SK-N-SH (cell line): ENCODE measurements at regions not wholly inside any gene's neighbourhood (a gene's known extent, or its start where the extent isn't known, plus 50 kb on each side); places are given as distances from the start of the nearest gene placed in this dataset.

Experiments used
- CTCF ChIA-PET: fragments of 300-600, 350-600 bp; formaldehyde crosslinking; extraction: SDS; loops from one replicate; lab custom pipeline; 2021; lab: Yijun Ruan, JAX
- POLR2A ChIA-PET: fragments of 350-600 bp; sonication (Branson Sonifier 250); formaldehyde crosslinking; extraction: SDS; loops from one replicate; lab custom pipeline; 2020; ENCODE audit warnings: antibody characterized with exemption, inconsistent platforms; lab: Yijun Ruan, JAX
- DNase-seq: peaks from one replicate; pipeline ENCODE4 v3.0.0; 2012
- H2AFZ ChIP-seq: fragments of 200-600 bp; sonication (generic); 2 replicates; pipeline ENCODE4 v1.8.1; 2016; ENCODE audit warnings: antibody characterized with exemption, mild to moderate bottlenecking, low read depth
- H3F3A ChIP-seq: fragments of 200-600 bp; sonication (generic); replicated peaks from 2 replicates; pipeline ENCODE3; 2016; ENCODE audit warnings: antibody characterized with exemption, mild to moderate bottlenecking; ENCODE audit not compliant: insufficient read depth
- H3K27ac ChIP-seq, 2 experiments: fragments of 200-500 bp in 1 of 2; fragments of 200-600 bp in 1 of 2; sonication (Bioruptor generic) in 1 of 2; sonication (generic), shearing (Covaris generic) in 1 of 2; 2 replicates each; pipeline versions ENCODE4 v1.5.1 to v1.6.1; 2014 to 2016; ENCODE audit warnings: low read depth in 2 of 2, inconsistent platforms in 1 of 2, low read length in 1 of 2, mild to moderate bottlenecking in 1 of 2, mixed read lengths in 1 of 2
- H3K27me3 ChIP-seq: fragments of 200-600 bp; sonication (generic), shearing (Covaris generic); 2 replicates; pipeline ENCODE4 v1.6.1; 2016; ENCODE audit warnings: mixed run types; ENCODE audit not compliant: insufficient read depth
- H3K36me3 ChIP-seq, 2 experiments: fragments of 200-500 bp in 1 of 2; fragments of 200-600 bp in 1 of 2; sonication (Bioruptor generic) in 1 of 2; sonication (generic) in 1 of 2; replicated peaks in 1 of 2; 2 replicates each; pipeline versions ENCODE3 to v1.5.1; 2014 to 2016; ENCODE audit warnings: low read length in 1 of 2, mild to moderate bottlenecking in 1 of 2; ENCODE audit not compliant: insufficient read depth in 2 of 2, control insufficient read depth in 1 of 2
- H3K4me1 ChIP-seq, 2 experiments: fragments of 200-500 bp in 1 of 2; fragments of 200-600 bp in 1 of 2; sonication (Bioruptor generic) in 1 of 2; sonication (generic), shearing (Covaris generic) in 1 of 2; 2 replicates each; pipeline versions ENCODE4 v1.5.1 to v1.6.1; 2014 to 2016; ENCODE audit warnings: low read depth in 1 of 2, low read length in 1 of 2, mixed run types in 1 of 2; ENCODE audit not compliant: insufficient read depth in 2 of 2, control insufficient read depth in 1 of 2
- H3K4me2 ChIP-seq: fragments of 200-600 bp; sonication (generic), shearing (Covaris generic); 2 replicates; pipeline ENCODE4 v1.6.1; 2017; ENCODE audit warnings: mixed run types
- H3K4me3 ChIP-seq, 2 experiments: fragments of 200-500 bp in 1 of 2; fragments of 200-600 bp in 1 of 2; sonication (Bioruptor generic) in 1 of 2; sonication (generic), shearing (Covaris generic) in 1 of 2; 2 replicates each; pipeline versions ENCODE4 v1.5.1 to v1.8.1; 2014 to 2016; ENCODE audit warnings: low read depth in 2 of 2, inconsistent platforms in 1 of 2, low read length in 1 of 2, mild to moderate bottlenecking in 1 of 2, mixed read lengths in 1 of 2, moderate library complexity in 1 of 2
- H3K79me2 ChIP-seq: fragments of 200-600 bp; sonication (generic); 2 replicates; pipeline ENCODE4 v1.8.1; 2017; ENCODE audit warnings: mild to moderate bottlenecking; ENCODE audit not compliant: insufficient read depth
- H3K9ac ChIP-seq: fragments of 200-600 bp; sonication (generic); 2 replicates; pipeline ENCODE4 v1.6.1; 2017; ENCODE audit warnings: mixed run types
- H3K9me2 ChIP-seq: fragments of 200-600 bp; sonication (generic); 2 replicates; pipeline ENCODE4 v1.6.1; 2017; ENCODE audit warnings: mixed run types
- H3K9me3 ChIP-seq: fragments of 200-600 bp; sonication (generic); 2 replicates; pipeline ENCODE4 v1.6.1; 2017; ENCODE audit warnings: mixed run types, mild to moderate bottlenecking, moderate library complexity
- H4K20me1 ChIP-seq: fragments of 200-600 bp; sonication (generic); 2 replicates; pipeline ENCODE4 v1.6.1; 2017; ENCODE audit warnings: mild to moderate bottlenecking, mixed run types; ENCODE audit not compliant: insufficient read depth
- ELF1 ChIP-seq: IDR thresholded peaks from 2 replicates; pipeline ENCODE4 v1.4.0; 2012
- EP300 ChIP-seq, 2 experiments: IDR thresholded peaks; 2 replicates each; pipeline versions ENCODE4 v1.4.0 to v1.6.1; 2012; ENCODE audit warnings: borderline replicate concordance in 1 of 2, low read depth in 1 of 2, low read length in 1 of 2
- EZH2phosphoT487 ChIP-seq: fragments of 200-600 bp; sonication (generic); IDR thresholded peaks from 2 replicates; pipeline ENCODE4 v1.6.1; 2017; ENCODE audit warnings: low read depth, mixed run types, mild to moderate bottlenecking, antibody characterized with exemption, moderate library complexity, borderline replicate concordance
- FOXJ3 ChIP-seq: sonication (generic); formaldehyde crosslinking; IDR thresholded peaks from 2 replicates; pipeline ENCODE4 v1.5.1; 2020; ENCODE audit warnings: mild to moderate bottlenecking, missing genetic modification reagents
- FOXM1 ChIP-seq: IDR thresholded peaks from 2 replicates; pipeline ENCODE4 v1.4.0; 2012; ENCODE audit warnings: low read depth, mild to moderate bottlenecking
- GABPA ChIP-seq: IDR thresholded peaks from 2 replicates; pipeline ENCODE4 v1.4.0; 2012; ENCODE audit warnings: low read depth, mild to moderate bottlenecking
- GATA2 ChIP-seq: sonication (generic); formaldehyde crosslinking; IDR thresholded peaks from 2 replicates; pipeline ENCODE4 v1.5.0; 2020; ENCODE audit warnings: mild to moderate bottlenecking, missing genetic modification reagents
- MEF2A ChIP-seq: IDR thresholded peaks from 2 replicates; pipeline ENCODE4 v1.4.0; 2012; ENCODE audit warnings: low read depth, borderline replicate concordance
- NRF1 ChIP-seq: IDR thresholded peaks from 2 replicates; pipeline ENCODE4 v1.6.1; 2012; ENCODE audit warnings: low read depth, mild to moderate bottlenecking, low read length
- RFX5 ChIP-seq: IDR thresholded peaks from 2 replicates; pipeline ENCODE4 v1.6.1; 2012; ENCODE audit warnings: mild to moderate bottlenecking, improper control_type of control experiment, low read length
- RXRA ChIP-seq: IDR thresholded peaks from 2 replicates; pipeline ENCODE4 v1.4.0; 2012; ENCODE audit warnings: low read depth, mild to moderate bottlenecking, borderline replicate concordance
- SIN3A ChIP-seq: IDR thresholded peaks from 2 replicates; pipeline ENCODE4 v1.6.1; 2012; ENCODE audit warnings: low read depth, mild to moderate bottlenecking, low read length, moderate library complexity, borderline replicate concordance
- SMC3 ChIP-seq: IDR thresholded peaks from 2 replicates; pipeline ENCODE4 v1.6.1; 2012; ENCODE audit warnings: low read depth, low read length, improper control_type of control experiment
- WGBS: methylation state at CpG from one replicate; pipeline ENCODE4 v1.1.6; 2017; ENCODE audit warnings: low lambda C conversion rate; 5-methylcytosine and 5-hydroxymethylcytosine counted together
- TF ChIP-seq, protein P1 (sequence below): fragments of 150-350 bp; IDR thresholded peaks from 2 replicates; pipeline ENCODE4 v1.6.1; 2017; ENCODE audit warnings: antibody characterized with exemption, low read length, low read depth, borderline replicate concordance
- TF ChIP-seq, protein P2 (sequence below): IDR thresholded peaks from 2 replicates; pipeline ENCODE4 v1.4.0; 2012; ENCODE audit warnings: low read depth

DNA sequence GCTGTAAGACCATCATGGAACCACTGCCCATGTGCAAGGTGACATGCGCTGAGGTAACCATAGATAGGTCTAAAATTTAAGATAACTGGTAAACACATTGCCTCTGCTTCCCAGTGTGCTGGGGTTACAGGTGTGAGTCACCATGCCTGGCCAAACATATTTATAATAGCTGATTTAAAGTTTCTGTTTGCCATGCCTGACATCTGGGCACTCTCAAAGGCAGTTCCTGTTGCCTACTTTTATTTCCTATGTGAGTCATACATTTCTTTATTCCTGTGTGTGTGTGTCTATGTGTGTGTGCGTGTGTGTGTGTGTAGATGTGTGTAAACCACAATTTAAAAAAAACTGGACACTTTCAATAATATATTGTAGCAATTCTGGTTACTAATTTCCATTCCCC is 415.2 kb upstream of the NETO1 start:
- Histone ChIP-seq H3K27me3 (no peaks in the 10 kb centered on the region; the same call in 1 of the 2 replicates), H3K27ac (no peak overlapping the region), H3K9me2 (no peaks in the 10 kb centered on the region), H3K36me3 (no peaks in the 10 kb centered on the region), H2AFZ (no peak overlapping the region), H3K9ac (no peak overlapping the region), H3K4me2 (no peak overlapping the region), H4K20me1 (no peaks in the 10 kb centered on the region), H3F3A (no peaks in the 10 kb centered on the region), H3K9me3 (no peaks in the 10 kb centered on the region), H3K4me3 (no peak overlapping the region), H3K79me2 (no peaks in the 10 kb centered on the region), H3K4me1 (no peaks in the 10 kb centered on the region)
- WGBS: 17% methylated on average over 2 of the region's 2 CpGs
- no peak for DNase-seq
- POLR2A ChIA-PET: no interaction called here
- CTCF ChIA-PET: no interaction called here
- TF ChIP-seq NRF1 (no peak), RXRA (no peak), FOXJ3 (no peak), RFX5 (no peak), GATA2 (CRISPR knock-in tag) (no peak), SMC3 (no peak), GABPA (no peak), EZH2phosphoT487 (no peak), FOXM1 (no peak), EP300 (IDR thresholded peaks at IDR 0.05; ENCODE audit: borderline replicate concordance in 1 of 2, low read depth in 1 of 2, low read length in 1 of 2) (no peak), SIN3A (no peak)

DNA sequence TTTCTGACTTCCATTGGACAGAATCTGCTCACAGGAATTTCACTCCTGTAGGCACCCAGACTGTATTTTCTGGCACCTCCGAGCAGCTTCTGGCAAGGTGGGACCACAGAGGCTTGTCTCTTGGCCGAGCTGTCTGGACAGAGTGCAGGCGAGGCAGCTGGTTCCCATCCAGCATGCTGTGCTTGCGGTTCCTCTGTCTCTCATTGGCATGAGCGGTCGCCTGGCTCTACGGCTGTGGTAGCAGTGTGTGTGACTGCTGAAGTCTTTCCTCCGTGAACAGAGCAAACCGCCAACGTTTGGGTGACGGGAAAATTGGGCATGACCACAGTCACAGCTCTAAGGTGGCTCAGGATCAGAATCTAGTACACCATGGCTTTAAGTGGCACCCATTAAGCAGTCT is 411.7 kb upstream of the NETO1 start:
- Histone ChIP-seq H4K20me1 (no peaks in the 10 kb centered on the region), H3K4me2 (no peak overlapping the region), H3K9ac (no peak overlapping the region), H3K79me2 (no peaks in the 10 kb centered on the region), H2AFZ (no peak overlapping the region), H3K27me3 (peaks cover 18% of the 10 kb centered on the region; the same call in 1 of the 2 replicates), H3F3A (no peaks in the 10 kb centered on the region), H3K9me3 (no peaks in the 10 kb centered on the region), H3K4me3 (no peak overlapping the region), H3K27ac (no peak overlapping the region), H3K9me2 (no peaks in the 10 kb centered on the region), H3K36me3 (no peaks in the 10 kb centered on the region), H3K4me1 (no peaks in the 10 kb centered on the region)
- WGBS: 18% methylated on average over 8 of the region's 11 CpGs
- no peak for TF ChIP-seq EZH2phosphoT487
- no peak for TF ChIP-seq ELF1
- DNase-seq: no peak
- POLR2A ChIA-PET: no interaction called here
- CTCF ChIA-PET: no interaction called here

DNA sequence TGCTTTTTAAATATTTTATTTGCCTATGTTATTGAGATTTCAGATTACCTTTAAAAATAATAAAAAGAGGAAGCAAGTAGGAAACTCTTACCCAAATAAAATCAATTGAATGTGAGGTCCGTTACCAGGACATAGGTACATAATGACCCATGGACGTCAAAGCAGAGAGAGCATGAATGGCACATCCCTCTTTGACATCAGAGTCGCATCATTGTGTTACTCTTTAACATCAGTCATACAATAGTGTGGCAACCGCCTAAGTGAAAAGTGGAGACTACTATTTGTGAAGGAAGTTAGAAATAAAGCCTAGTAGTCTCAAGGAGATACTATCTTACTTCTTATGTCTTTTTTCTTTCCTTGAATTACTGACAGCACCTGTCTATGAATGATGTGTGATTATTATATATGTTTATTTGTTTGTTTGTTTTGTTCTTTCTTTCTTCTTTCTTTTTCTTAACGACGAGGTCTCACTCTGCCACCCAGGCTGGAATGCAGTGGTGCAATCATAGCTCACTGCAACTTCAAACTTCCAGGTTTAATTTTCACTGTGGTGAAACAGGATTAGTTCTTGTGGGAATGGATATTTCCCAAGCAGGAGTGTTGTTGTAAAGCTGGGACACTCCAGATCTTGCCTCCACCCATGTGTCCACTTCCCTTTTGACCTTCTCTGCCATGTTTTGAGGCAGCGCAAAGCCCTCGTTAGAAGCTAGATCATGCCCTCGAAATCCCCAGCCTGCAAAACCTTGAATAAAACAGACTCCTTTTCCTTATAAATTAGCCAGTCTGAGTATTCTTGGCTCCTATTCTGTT is 407.2 kb upstream of the NETO1 start:
- peaks cover 24% of the 10 kb centered on the region; the same call in 1 of the 2 replicates for H3K27me3 ChIP-seq
- H3K4me2 ChIP-seq: no peak overlapping the region
- ChIA-PET CTCF (no interaction called here), POLR2A (no interaction called here)
- H3K79me2 ChIP-seq: no peaks in the 10 kb centered on the region
- TF ChIP-seq, protein P1, sequence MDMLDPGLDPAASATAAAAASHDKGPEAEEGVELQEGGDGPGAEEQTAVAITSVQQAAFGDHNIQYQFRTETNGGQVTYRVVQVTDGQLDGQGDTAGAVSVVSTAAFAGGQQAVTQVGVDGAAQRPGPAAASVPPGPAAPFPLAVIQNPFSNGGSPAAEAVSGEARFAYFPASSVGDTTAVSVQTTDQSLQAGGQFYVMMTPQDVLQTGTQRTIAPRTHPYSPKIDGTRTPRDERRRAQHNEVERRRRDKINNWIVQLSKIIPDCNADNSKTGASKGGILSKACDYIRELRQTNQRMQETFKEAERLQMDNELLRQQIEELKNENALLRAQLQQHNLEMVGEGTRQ: no peak
- no peak for TF ChIP-seq MEF2A
- TF ChIP-seq, protein P2, sequence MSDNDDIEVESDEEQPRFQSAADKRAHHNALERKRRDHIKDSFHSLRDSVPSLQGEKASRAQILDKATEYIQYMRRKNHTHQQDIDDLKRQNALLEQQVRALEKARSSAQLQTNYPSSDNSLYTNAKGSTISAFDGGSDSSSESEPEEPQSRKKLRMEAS: no peak
- no peaks in the 10 kb centered on the region for H3K4me1 ChIP-seq
- no peaks in the 10 kb centered on the region for H3K36me3 ChIP-seq
- no peaks in the 10 kb centered on the region for H3K9me3 ChIP-seq
- no peak overlapping the region for H3K9ac ChIP-seq
- H3K27ac ChIP-seq: no peak overlapping the region
- DNase-seq: no peak
- no peaks in the 10 kb centered on the region for H3F3A ChIP-seq
- H4K20me1 ChIP-seq: no peaks in the 10 kb centered on the region
- WGBS: 6% methylated on average over 9 of the region's 9 CpGs
- no peak overlapping the region for H2AFZ ChIP-seq
- H3K4me3 ChIP-seq: no peak overlapping the region
- H3K9me2 ChIP-seq: no peaks in the 10 kb centered on the region
